ENCODE measurements at regions not wholly inside any gene's neighbourhood (a gene's known extent, or its start where the extent isn't known, plus 50 kb on each side); places are given as distances from the start of the nearest gene placed in this dataset.

GRCh38 chr9:14962193-14962882 lies 52.1 kb upstream of the FREM1 start:
- in situ Hi-C loops (cut with HindIII; ENCODE audit: extremely low pct_ligation_motif_present, low pct_unique_long_range_greater_than_20kb) = loop anchor here (5.0 kb wide), 1 partner anchor 95 kb away; no protein-coding TSS in a partner anchor
- BruUV-seq (replicated peaks) = TSS peak; percentile 93
- H3K4me3 ChIP-seq (replicated peaks in 1 of 3; ENCODE audit: insufficient read depth in 1 of 3, low read depth in 2 of 3, low read length in 3 of 3) = peak overlapping the region; percentile 58 to 76 (median 72)
- TF ChIP-seq KAT7 (CRISPR knock-in tag; IDR thresholded peaks at IDR 0.05; ENCODE audit: borderline replicate concordance) (0 out of 2 replicates have a peak, but pooled peaks have one; percentile 35), ZNF558 (CRISPR knock-in tag; IDR thresholded peaks at IDR 0.05; ENCODE audit: borderline replicate concordance) (no peak), MAFF (IDR thresholded peaks at IDR 0.05; ENCODE audit: low read depth, low read length) (no peak), ZNF280B (CRISPR knock-in tag; IDR thresholded peaks at IDR 0.05; ENCODE audit: borderline replicate concordance) (no peak), PREB (CRISPR knock-in tag; IDR thresholded peaks at IDR 0.05) (no peak), ZC3H13 (CRISPR knock-in tag; IDR thresholded peaks at IDR 0.05) (0 out of 2 replicates have a peak, but pooled peaks have one; percentile 5), MXD4 (CRISPR knock-in tag; IDR thresholded peaks at IDR 0.05) (0 out of 2 replicates have a peak, but pooled peaks have one; percentile 31), TBX2 (CRISPR knock-in tag; IDR thresholded peaks at IDR 0.05; ENCODE audit: borderline replicate concordance) (0 out of 2 replicates have a peak, but pooled peaks have one; percentile 36), RBFOX2 (IDR thresholded peaks at IDR 0.05; ENCODE audit: low read depth, low read length) (0 out of 2 replicates have a peak, but pooled peaks have one; percentile 54), ZBTB2 (CRISPR knock-in tag; IDR thresholded peaks at IDR 0.05; ENCODE audit: low read depth) (0 out of 2 replicates have a peak, but pooled peaks have one; percentile 10), ZSCAN31 (CRISPR knock-in tag; IDR thresholded peaks at IDR 0.05; ENCODE audit: low read depth) (0 out of 2 replicates have a peak, but pooled peaks have one; percentile 45), DMAP1 (CRISPR knock-in tag; IDR thresholded peaks at IDR 0.05) (0 out of 2 replicates have a peak, but pooled peaks have one; percentile 2), ZNF503 (CRISPR knock-in tag; IDR thresholded peaks at IDR 0.05) (no peak), PAF1 (CRISPR knock-in tag; IDR thresholded peaks at IDR 0.05) (0 out of 2 replicates have a peak, but pooled peaks have one; percentile 47), RBM22 (optimal IDR thresholded peaks at IDR 0.05; ENCODE audit: low read length) (peak; percentile 88), ZNF430 (CRISPR knock-in tag; IDR thresholded peaks at IDR 0.05) (0 out of 2 replicates have a peak, but pooled peaks have one; percentile 31), TOE1 (CRISPR knock-in tag; IDR thresholded peaks at IDR 0.05) (0 out of 2 replicates have a peak, but pooled peaks have one; percentile 51), ZNF772 (CRISPR knock-in tag; IDR thresholded peaks at IDR 0.05) (0 out of 2 replicates have a peak, but pooled peaks have one; percentile 22)

More at GRCh38 chr9:14962193-14962882, 52.1 kb upstream of the FREM1 start:
- no peaks in the 10 kb centered on the region for H3K36me3 ChIP-seq (replicated peaks in 1 of 2; ENCODE audit: control insufficient read depth in 1 of 2, insufficient read depth in 2 of 2, low read length in 2 of 2)
- H3K79me2 ChIP-seq (ENCODE audit: insufficient read depth, low read length) = peaks cover 12% of the 10 kb centered on the region
- H3K9me3 ChIP-seq (ENCODE audit: low read length) = no peaks in the 10 kb centered on the region
- H2AFZ ChIP-seq (ENCODE audit: low read length) = no peak overlapping the region
- DNase-seq (ENCODE audit: low spot score) = no peak
- intact Hi-C loops (cut with micrococcal nuclease; ENCODE audit: unreplicated experiment) = loop anchor here (5.0 kb wide), 1 partner anchor 175 kb away; no protein-coding TSS in a partner anchor
- no peaks in the 10 kb centered on the region; a peak in 1 of 5 replicates for H3K27me3 ChIP-seq (ENCODE audit: control insufficient read depth in 1 of 2, insufficient read depth in 2 of 2, low read length in 2 of 2)
- peak overlapping the region; percentile 97 for H3K9ac ChIP-seq (ENCODE audit: insufficient read depth, low read depth, low read length)
- no peak for FAIRE-seq
- no peak for ATAC-seq
- peak overlapping the region; percentile 100 for H3K27ac ChIP-seq (ENCODE audit: extremely low read length, insufficient read depth, low read length)
- ChIA-PET CTCF (ENCODE audit: low intra/inter-chr PET ratio, low total read pairs) (no interaction called here), POLR2A (interaction anchor here (0.8 to 1.7 kb wide), 2 partner anchors 25 to 93 kb away, joined by 3 to 12 read pairs; no protein-coding TSS in a partner anchor)
- WGBS (ENCODE audit: low lambda C conversion rate) = 68% methylated on average over 4 of the region's 4 CpGs
- peak overlapping the region; percentile 84 for H3K4me2 ChIP-seq (ENCODE audit: low read depth, low read length)
- H3K4me1 ChIP-seq (ENCODE audit: insufficient read depth, low read length) = peaks cover 42% of the 10 kb centered on the region
- no peaks in the 10 kb centered on the region for H4K20me1 ChIP-seq (ENCODE audit: insufficient read depth, low read length)

All from HepG2 (cell line).